ENCODE measurements at regions not wholly inside any gene's neighbourhood (a gene's known extent, or its start where the extent isn't known, plus 50 kb on each side); places are given as distances from the start of the nearest gene placed in this dataset.
"Not testable (repeated sequence)": the region's sequence is repeated elsewhere in the genome, so short reads cannot be mapped to it uniquely, and the experiment has no call there.

GRCh38 chr1:119191325-119191724 is 50.9 kb upstream of the WARS2 start:
- no peak for DNase-seq

- peak; percentile 66 for DNase-seq
Observed at GRCh38 chr1:119204197-119204960, 63.9 kb upstream of the WARS2 start.

DNA sequence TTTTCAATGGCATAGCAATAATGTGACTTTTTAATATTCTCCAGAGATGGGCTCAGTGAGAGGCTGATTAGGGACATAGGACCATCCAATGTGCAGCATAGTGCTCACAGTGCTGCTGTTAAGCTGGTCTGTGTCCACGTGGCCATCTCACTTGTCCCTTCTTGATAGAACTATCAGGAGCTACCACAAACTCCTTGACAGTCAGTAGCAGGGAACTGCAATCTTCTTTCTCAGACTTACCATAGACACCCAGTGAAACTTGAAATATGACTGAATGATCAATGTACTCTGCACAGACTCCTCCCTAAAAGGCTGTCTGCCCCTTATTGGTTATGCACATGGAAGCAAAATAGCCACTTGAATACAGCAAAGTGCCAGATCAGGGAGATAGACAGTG is 64.5 kb upstream of the WARS2 start:
- no peak for DNase-seq

DNA sequence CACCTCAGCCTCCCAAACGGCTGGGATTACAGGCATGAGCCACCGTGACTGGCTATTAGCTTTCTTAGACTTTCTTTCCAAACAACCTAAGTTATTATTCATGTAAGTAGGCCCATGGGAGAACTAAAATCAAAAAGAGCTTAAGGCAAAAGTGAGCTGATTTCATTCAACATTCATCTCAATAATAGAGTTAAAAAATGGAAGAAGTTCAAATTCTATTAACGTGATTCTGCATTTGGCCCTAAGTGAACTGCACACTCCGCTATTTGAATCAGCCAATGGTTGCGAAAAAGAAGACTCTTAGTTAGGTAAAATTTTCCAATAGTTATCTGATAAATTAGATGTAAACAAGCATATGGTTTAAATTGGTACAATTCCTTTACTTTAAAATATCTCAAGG is 68.6 kb upstream of the WARS2 start:
- no peak for DNase-seq

GRCh38 chr1:119209596-119210295 is 69.3 kb upstream of the WARS2 start:
- peak; percentile 72 for DNase-seq

GRCh38 chr1:119210296-119210649 is 69.8 kb upstream of the WARS2 start:
- no peak for DNase-seq

- not testable (repeated sequence) for DNase-seq
Observed at GRCh38 chr1:119213213-119213612, 72.8 kb upstream of the WARS2 start.

DNA sequence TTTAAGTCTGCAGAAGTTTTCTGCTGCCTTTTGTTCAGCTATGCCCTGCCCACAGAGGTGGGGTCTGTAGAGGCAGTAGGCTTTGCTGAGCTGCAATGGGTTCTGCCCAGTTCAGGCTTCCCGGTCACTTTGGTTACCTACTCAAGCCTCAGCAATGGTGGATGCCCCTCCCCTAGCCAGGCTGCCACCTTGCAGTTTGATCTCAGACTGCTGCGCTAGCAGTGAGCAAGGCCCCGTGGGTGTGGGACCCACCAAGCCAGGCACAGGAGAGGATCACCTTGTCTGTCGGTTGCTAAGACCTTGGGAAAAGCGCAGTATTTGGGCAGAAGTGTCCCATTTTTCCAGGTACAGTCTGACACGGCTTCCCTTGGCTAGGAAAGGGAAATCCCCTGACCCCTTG is 74.5 kb upstream of the WARS2 start:
- DNase-seq: not testable (repeated sequence)

DNA sequence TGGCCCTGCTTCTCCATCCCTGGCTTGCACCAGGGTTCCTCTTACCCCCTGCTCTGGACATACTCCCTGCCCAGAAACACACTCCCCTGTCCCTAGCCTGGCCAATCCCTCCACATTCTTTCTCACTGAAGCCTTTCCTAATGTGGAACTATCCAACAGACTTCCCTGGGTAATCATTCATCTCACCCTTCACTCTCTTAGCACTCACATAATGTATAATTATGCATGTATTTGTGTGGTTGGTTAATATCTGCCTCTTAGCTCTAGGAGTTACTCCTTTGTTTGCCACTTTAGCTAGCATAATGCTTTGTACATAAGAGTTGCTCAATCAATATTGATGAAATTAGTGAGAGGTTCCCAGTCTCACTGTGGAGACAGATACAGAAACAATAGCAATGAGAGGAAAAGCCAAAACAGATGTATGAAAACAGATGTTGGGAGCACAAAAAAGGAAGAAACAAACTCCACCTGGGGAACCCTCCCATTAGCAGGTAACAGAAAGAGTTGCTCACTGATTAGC is 76.9 kb upstream of the WARS2 start:
- no peak for DNase-seq

DNA sequence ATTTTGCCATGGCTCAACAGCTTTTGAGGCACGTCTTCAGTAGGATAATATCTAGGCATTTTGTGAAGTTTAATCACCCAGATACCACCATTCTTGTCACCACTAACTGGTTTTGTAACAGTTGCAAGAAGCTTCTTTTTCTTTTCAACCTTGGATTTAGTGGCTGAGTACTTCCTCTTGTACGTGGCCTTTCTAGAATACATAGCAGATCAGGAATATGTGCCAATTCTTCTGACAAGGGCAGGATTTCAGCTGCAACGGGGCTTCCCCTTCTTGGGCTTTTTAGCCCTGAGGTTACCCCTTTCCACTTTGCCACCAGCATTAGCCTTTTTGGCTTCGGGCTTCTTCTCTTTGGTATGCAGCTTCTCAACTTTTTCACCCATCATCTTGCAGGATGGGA is 79.3 kb upstream of the WARS2 start:
- DNase-seq: no peak

GRCh38 chr1:119220991-119221390 is 80.5 kb upstream of the WARS2 start:
- no peak for DNase-seq

DNA sequence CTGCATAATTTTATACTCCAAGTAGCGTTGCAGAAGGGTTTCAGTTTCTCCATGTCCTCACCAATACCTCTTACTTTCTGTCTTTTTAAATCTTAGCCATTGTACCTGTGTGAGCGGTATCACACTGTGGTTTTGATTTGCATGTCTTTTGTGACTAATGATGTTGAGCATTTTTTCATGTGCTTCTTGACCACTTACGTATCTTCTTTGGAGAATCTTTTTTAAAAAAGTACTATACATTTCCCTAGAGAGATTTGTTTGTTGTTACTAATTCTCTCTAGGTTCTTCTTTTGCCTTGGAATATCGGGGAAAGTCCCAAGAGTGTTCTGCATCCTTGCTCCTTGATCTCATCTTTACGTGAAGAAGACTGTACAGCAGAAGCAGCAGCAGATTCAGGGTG is 81.8 kb upstream of the WARS2 start:
- no peak for DNase-seq

- no peak for DNase-seq
Observed at GRCh38 chr1:119225265-119225664, 84.8 kb upstream of the WARS2 start.

DNA sequence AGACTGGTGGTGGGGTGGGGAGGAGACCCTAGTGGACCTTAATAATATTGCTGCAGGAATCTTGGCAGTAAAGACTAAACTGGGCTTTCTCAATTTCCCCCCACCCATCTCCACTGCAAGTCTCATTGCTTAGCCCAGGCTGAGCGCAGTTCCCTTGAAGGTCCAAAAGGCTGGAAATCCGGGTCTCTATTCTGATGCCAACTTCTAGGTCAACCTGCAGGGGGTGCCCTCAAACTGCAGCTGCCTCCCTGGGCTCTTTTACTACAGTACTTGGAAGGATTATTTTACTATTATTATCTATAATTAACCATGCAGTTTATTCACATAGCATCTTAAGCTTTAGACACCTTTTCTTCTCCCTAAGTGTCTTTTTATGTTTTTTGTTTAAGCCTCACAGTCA is 85.4 kb upstream of the WARS2 start:
- no peak for DNase-seq

GRCh38 chr1:119226321-119226720 is 85.9 kb upstream of the WARS2 start:
- no peak for DNase-seq

- DNase-seq: no peak
Observed at GRCh38 chr1:119226913-119227312, 86.5 kb upstream of the WARS2 start.

DNA sequence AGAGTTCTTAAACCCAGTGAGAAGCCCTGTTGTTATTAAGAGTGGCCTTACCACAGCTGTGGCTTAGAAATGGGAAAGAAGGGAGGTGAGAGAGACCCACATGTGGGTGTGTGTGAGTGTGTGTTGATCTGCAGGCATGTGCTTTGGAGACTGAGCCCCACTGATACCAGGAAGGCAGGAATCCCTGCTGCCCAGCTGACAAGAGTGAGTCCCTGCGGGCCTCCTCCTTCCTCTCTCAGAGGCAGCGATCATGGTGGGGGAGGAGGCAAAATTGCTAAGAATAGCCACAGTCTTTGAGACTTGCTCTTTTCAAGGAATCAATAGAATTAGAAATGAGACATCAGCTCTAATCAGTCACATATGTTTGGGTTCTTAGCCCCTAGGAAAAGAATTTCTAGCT is 87.0 kb upstream of the WARS2 start:
- no peak for DNase-seq

GRCh38 chr1:119228335-119229080 is 88.1 kb upstream of the WARS2 start:
- no peak for DNase-seq

GRCh38 chr1:119235120-119235519 is 94.7 kb upstream of the WARS2 start:
- DNase-seq: no peak

DNA sequence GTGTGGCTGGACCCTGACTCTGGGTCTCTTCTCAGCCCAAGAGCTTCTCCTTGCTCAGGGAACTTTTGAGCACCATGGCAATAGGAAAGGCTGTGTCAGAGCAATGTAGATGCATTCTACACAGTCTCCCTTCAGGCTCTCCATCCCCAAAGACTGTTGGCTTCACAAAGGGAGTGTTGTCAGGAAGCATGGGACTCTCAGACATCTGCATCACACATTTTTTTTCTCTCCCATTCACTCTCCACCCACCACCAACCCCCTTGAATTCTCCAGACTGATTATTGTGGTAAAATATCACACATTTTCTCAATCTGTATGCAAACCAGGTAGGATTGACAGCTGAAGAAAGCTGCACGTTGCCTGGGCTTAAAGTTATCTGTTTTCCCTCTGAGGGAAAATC is 105.4 kb upstream of the WARS2 start:
- DNase-seq: no peak

- no peak for DNase-seq
Observed at GRCh38 chr1:119249283-119249682, 108.8 kb upstream of the WARS2 start.

DNA sequence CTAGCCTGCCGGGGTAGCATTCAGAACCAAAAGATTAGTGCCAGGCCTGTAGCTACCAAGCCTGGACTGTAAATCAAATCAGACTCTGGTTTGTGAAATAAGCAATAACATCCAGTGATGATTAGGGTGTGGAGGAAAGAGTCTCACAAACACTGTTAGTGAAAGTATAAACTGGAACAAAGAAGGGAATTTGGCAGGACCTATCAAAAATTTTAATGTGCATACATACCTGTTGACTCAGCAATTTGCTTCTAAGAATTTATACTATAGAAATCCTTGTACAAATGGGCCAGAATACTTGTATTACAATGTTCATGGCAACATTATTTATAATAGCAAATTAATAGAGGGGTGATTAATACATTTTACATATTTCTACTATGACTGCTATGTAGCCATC is 109.8 kb upstream of the WARS2 start:
- no peak for DNase-seq

- DNase-seq: no peak
Observed at GRCh38 chr1:119251751-119252150, 111.3 kb upstream of the WARS2 start.

DNA sequence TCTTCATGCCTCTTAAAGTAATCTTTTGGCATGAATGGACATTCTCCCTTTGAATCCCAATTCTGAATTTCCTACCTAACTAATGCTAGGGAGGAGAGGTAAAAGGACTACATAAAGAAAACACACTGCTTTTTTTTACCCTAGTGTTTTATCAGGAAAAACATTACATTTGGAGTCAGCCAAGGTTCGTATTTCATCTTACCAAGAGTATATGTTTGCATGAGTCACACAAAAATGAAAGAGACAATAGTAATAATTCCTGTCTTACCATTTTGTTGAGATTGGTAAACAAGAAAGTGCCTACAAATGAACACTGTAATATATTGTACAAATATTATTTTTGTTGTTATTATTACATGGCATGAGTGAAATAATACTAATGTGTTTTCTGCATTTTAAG is 112.9 kb upstream of the WARS2 start:
- no peak for DNase-seq

Data from NCI-H2171 treated with DMSO at 0.1 percent for 48 hours (cell line).